Astrocyte (in vitro differentiated cells and primary cell): ENCODE measurements at regions not wholly inside any gene's neighbourhood (a gene's known extent, or its start where the extent isn't known, plus 50 kb on each side); places are given as distances from the start of the nearest gene placed in this dataset.

Experiments
- DNase-seq: peaks from one replicate; pipeline ENCODE4 v3.0.0-alpha.2; 2010; ENCODE audit warnings: low read depth
- FAIRE-seq: peaks from 2 replicates; lab custom pipeline; 2011; peaks lifted over from hg19 to GRCh38; lab: Jason Lieb, UNC
- H2AFZ ChIP-seq: 2 replicates; pipeline ENCODE4 v1.6.0; 2012; ENCODE audit warnings: low read depth, low read length, inconsistent platforms
- H3K27ac ChIP-seq: 2 replicates; pipeline ENCODE4 v1.5.1; 2011; ENCODE audit warnings: low read depth, low read length, inconsistent platforms
- H3K27me3 ChIP-seq: 2 replicates; pipeline ENCODE4 v1.6.0; 2011; ENCODE audit warnings: low read length, inconsistent platforms; ENCODE audit not compliant: insufficient read depth
- H3K36me3 ChIP-seq: 2 replicates; pipeline ENCODE4 v1.5.1; 2011; ENCODE audit warnings: low read length, inconsistent platforms; ENCODE audit not compliant: insufficient read depth
- H3K4me1 ChIP-seq: 2 replicates; pipeline ENCODE4 v1.5.1; 2011; ENCODE audit warnings: low read length, inconsistent platforms; ENCODE audit not compliant: insufficient read depth
- H3K4me2 ChIP-seq: 2 replicates; pipeline ENCODE4 v1.6.0; 2012; ENCODE audit warnings: low read length, inconsistent platforms
- H3K4me3 ChIP-seq: 2 replicates; pipeline ENCODE4 v1.5.1; 2011; ENCODE audit warnings: low read depth, mild to moderate bottlenecking, low read length, inconsistent platforms; ENCODE audit not compliant: insufficient read depth
- H3K79me2 ChIP-seq: 2 replicates; pipeline ENCODE4 v1.6.0; 2012; ENCODE audit warnings: mild to moderate bottlenecking, low read length, inconsistent platforms; ENCODE audit not compliant: insufficient read depth
- H3K9ac ChIP-seq: 2 replicates; pipeline ENCODE4 v1.6.0; 2012; ENCODE audit warnings: mild to moderate bottlenecking, low read length, inconsistent platforms
- H3K9me3 ChIP-seq: 2 replicates; pipeline ENCODE4 v1.5.1; 2012; ENCODE audit warnings: low read depth, mild to moderate bottlenecking, low read length, inconsistent platforms; ENCODE audit not compliant: insufficient read depth
- H4K20me1 ChIP-seq: 2 replicates; pipeline ENCODE4 v1.6.0; 2012; ENCODE audit warnings: low read length, inconsistent platforms; ENCODE audit not compliant: insufficient read depth
- H3K27ac Mint-ChIP-seq: one replicate; pipeline ENCODE4 v1.8.0; 2021; ENCODE audit warnings: mild to moderate bottlenecking, mixed read lengths; ENCODE audit not compliant: unreplicated experiment
- H3K27me3 Mint-ChIP-seq: one replicate; pipeline ENCODE4 v1.8.0; 2021; ENCODE audit warnings: low read depth, mixed read lengths; ENCODE audit not compliant: unreplicated experiment
- H3K36me3 Mint-ChIP-seq: one replicate; pipeline ENCODE4 v1.8.0; 2021; ENCODE audit warnings: low read depth, mixed read lengths; ENCODE audit not compliant: unreplicated experiment
- H3K4me1 Mint-ChIP-seq: one replicate; pipeline ENCODE4 v1.8.0; 2021; ENCODE audit warnings: low read depth, mixed read lengths; ENCODE audit not compliant: unreplicated experiment
- H3K4me3 Mint-ChIP-seq: one replicate; pipeline ENCODE4 v1.8.0; 2021; ENCODE audit warnings: mild to moderate bottlenecking, moderate library complexity, mixed read lengths; ENCODE audit not compliant: unreplicated experiment
- H3K9me3 Mint-ChIP-seq: one replicate; pipeline ENCODE4 v1.8.0; 2021; ENCODE audit warnings: mild to moderate bottlenecking, mixed read lengths; ENCODE audit not compliant: unreplicated experiment
- EZH2 ChIP-seq: IDR thresholded peaks from 2 replicates; pipeline ENCODE4 v1.6.1; 2012; ENCODE audit warnings: mild to moderate bottlenecking, low read length, inconsistent platforms; ENCODE audit not compliant: insufficient read depth
- TF ChIP-seq, protein P1 (sequence below): IDR thresholded peaks from 2 replicates; pipeline ENCODE4 v1.5.1; 2011; ENCODE audit warnings: low read depth, mild to moderate bottlenecking, inconsistent platforms, low read length, moderate library complexity; ENCODE audit not compliant: insufficient read depth

- H3K4me3 Mint-ChIP-seq: no peak overlapping the region
- peaks cover 13% of the 10 kb centered on the region for H3K4me1 Mint-ChIP-seq
- H3K36me3 ChIP-seq: no peaks in the 10 kb centered on the region
- H3K27ac ChIP-seq: no peak overlapping the region
- no peaks in the 10 kb centered on the region for H3K9me3 ChIP-seq
- H3K79me2 ChIP-seq: no peaks in the 10 kb centered on the region
- H3K4me3 ChIP-seq: no peak overlapping the region
- FAIRE-seq (no peak), DNase-seq (no peak)
- H3K9me3 Mint-ChIP-seq: no peaks in the 10 kb centered on the region
- no peak overlapping the region for H2AFZ ChIP-seq
- no peaks in the 10 kb centered on the region for H3K27me3 ChIP-seq
- no peaks in the 10 kb centered on the region for H3K36me3 Mint-ChIP-seq
- H3K27me3 Mint-ChIP-seq: peaks cover 2% of the 10 kb centered on the region
- H3K27ac Mint-ChIP-seq: no peak overlapping the region
- H4K20me1 ChIP-seq: no peaks in the 10 kb centered on the region
- no peaks in the 10 kb centered on the region for H3K4me1 ChIP-seq
- H3K9ac ChIP-seq: no peak overlapping the region
- TF ChIP-seq, protein P1, sequence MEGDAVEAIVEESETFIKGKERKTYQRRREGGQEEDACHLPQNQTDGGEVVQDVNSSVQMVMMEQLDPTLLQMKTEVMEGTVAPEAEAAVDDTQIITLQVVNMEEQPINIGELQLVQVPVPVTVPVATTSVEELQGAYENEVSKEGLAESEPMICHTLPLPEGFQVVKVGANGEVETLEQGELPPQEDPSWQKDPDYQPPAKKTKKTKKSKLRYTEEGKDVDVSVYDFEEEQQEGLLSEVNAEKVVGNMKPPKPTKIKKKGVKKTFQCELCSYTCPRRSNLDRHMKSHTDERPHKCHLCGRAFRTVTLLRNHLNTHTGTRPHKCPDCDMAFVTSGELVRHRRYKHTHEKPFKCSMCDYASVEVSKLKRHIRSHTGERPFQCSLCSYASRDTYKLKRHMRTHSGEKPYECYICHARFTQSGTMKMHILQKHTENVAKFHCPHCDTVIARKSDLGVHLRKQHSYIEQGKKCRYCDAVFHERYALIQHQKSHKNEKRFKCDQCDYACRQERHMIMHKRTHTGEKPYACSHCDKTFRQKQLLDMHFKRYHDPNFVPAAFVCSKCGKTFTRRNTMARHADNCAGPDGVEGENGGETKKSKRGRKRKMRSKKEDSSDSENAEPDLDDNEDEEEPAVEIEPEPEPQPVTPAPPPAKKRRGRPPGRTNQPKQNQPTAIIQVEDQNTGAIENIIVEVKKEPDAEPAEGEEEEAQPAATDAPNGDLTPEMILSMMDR: no peak
- TF ChIP-seq EZH2: no peak
- no peak overlapping the region for H3K4me2 ChIP-seq
Observed at GRCh38 chr18:62632788-62633455, 82.4 kb upstream of the PHLPP1 start.

DNA sequence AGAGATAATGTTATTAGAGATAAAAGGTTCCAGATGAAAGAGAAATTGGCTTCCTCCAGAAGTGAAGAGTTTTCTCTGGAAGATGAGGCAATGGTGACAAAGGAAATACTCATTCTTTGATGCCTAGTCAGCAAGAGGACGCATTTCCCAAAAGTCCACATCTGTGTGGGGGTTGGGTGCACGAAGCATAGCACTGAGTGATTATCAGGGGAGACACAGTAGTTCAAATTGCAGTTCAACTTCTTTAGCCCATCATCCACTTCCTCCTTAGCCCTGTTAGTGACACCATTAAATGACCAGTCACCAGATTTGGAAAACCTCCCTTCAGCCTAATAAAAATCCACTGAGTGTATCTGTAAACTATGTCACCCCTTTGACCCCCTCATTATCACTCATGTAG lies 80.9 kb upstream of the PHLPP1 start:
- Mint-ChIP-seq H3K27me3 (peaks cover 2% of the 10 kb centered on the region), H3K9me3 (no peaks in the 10 kb centered on the region), H3K4me1 (peaks cover 13% of the 10 kb centered on the region), H3K4me3 (no peak overlapping the region), H3K36me3 (no peaks in the 10 kb centered on the region), H3K27ac (no peak overlapping the region)
- FAIRE-seq (no peak), DNase-seq (no peak)
- Histone ChIP-seq H3K4me2 (no peak overlapping the region), H3K9ac (no peak overlapping the region), H3K9me3 (no peaks in the 10 kb centered on the region), H3K79me2 (no peaks in the 10 kb centered on the region), H3K4me1 (no peaks in the 10 kb centered on the region), H3K36me3 (no peaks in the 10 kb centered on the region), H2AFZ (no peak overlapping the region), H3K27me3 (no peaks in the 10 kb centered on the region), H3K27ac (no peak overlapping the region), H4K20me1 (no peaks in the 10 kb centered on the region), H3K4me3 (no peak overlapping the region)
- TF ChIP-seq EZH2: no peak
- TF ChIP-seq, protein P1: no peak

DNA sequence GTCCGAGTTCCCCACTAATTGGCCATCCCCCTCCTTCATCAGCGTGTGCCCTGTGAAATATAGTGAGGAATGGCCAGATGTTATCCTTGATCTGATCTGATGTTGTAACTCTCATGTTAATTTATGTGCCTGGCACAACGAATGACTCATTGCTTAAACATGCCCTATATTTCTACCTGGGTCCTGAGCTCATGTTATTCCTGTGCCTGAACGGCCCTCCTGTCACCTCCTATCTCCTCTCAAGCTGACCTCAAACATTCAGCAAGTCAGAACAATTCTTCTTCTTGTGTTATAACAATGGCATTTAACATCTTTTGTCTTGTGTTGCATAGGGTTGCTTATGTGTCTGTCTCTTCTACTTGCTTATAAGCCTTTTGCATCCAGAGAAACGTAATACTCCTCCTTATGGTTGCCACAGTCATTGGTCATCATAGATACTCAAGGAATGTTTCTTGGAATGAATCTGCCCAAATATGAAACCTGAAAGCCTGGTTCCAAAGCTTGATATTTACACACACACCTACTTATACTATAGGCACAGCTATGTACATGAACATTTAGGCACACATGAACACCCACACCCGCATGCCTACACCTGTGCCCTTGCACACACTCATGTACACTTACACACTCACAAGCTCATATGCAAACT lies 80.2 kb upstream of the PHLPP1 start:
- TF ChIP-seq EZH2: no peak
- TF ChIP-seq, protein P1: no peak
- FAIRE-seq: no peak
- H3K27ac Mint-ChIP-seq: no peak overlapping the region
- H3K4me1 Mint-ChIP-seq: peaks cover 13% of the 10 kb centered on the region
- H3K4me3 ChIP-seq: no peak overlapping the region
- H3K79me2 ChIP-seq: no peaks in the 10 kb centered on the region
- H2AFZ ChIP-seq: no peak overlapping the region
- no peak overlapping the region for H3K4me3 Mint-ChIP-seq
- H3K4me2 ChIP-seq: no peak overlapping the region
- H3K27me3 Mint-ChIP-seq: peaks cover 2% of the 10 kb centered on the region
- no peaks in the 10 kb centered on the region for H4K20me1 ChIP-seq
- no peak overlapping the region for H3K9ac ChIP-seq
- H3K27ac ChIP-seq: no peak overlapping the region
- no peaks in the 10 kb centered on the region for H3K27me3 ChIP-seq
- H3K9me3 ChIP-seq: no peaks in the 10 kb centered on the region
- H3K9me3 Mint-ChIP-seq: no peaks in the 10 kb centered on the region
- no peak for DNase-seq
- no peaks in the 10 kb centered on the region for H3K36me3 ChIP-seq
- no peaks in the 10 kb centered on the region for H3K4me1 ChIP-seq
- no peaks in the 10 kb centered on the region for H3K36me3 Mint-ChIP-seq
